PC-9 (cell line): ENCODE measurements at regions not wholly inside any gene's neighbourhood (a gene's known extent, or its start where the extent isn't known, plus 50 kb on each side); places are given as distances from the start of the nearest gene placed in this dataset.

Experiments used
- EZH2 ChIP-seq: fragments of 200-600 bp; sonication (generic); IDR thresholded peaks from 2 replicates; pipeline ENCODE4 v1.8.0; 2017; ENCODE audit warnings: antibody characterized with exemption, low read depth
- TF ChIP-seq, protein P1 (sequence below): fragments of 200-600 bp; sonication (generic); conservative IDR thresholded peaks from 2 replicates; pipeline ENCODE4 v1.6.1; 2017; ENCODE audit warnings: mixed run types, antibody characterized with exemption, mild to moderate bottlenecking, moderate library complexity

DNA sequence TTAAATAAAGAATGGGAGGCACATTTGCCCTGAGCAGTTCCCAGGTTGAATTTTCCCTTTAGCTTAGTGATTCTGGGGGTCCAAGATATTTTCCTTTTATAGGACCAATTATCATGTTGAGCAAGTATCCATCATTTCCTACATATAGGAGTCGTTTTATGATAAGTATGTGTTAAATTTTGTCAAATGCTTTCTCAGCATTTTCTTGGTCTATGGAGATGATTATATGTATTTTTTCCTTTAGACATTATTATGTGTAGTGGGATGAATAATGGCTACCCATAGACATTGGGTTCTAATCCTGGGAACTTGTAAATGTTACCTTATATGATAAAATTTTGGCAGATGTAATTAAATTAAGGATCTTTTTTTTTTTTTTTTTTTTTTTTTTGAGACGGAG is 128.7 kb downstream of the LMO4 start:
- TF ChIP-seq, protein P1, sequence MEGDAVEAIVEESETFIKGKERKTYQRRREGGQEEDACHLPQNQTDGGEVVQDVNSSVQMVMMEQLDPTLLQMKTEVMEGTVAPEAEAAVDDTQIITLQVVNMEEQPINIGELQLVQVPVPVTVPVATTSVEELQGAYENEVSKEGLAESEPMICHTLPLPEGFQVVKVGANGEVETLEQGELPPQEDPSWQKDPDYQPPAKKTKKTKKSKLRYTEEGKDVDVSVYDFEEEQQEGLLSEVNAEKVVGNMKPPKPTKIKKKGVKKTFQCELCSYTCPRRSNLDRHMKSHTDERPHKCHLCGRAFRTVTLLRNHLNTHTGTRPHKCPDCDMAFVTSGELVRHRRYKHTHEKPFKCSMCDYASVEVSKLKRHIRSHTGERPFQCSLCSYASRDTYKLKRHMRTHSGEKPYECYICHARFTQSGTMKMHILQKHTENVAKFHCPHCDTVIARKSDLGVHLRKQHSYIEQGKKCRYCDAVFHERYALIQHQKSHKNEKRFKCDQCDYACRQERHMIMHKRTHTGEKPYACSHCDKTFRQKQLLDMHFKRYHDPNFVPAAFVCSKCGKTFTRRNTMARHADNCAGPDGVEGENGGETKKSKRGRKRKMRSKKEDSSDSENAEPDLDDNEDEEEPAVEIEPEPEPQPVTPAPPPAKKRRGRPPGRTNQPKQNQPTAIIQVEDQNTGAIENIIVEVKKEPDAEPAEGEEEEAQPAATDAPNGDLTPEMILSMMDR: no peak
- no peak for TF ChIP-seq EZH2
